ENCODE measurements at regions not wholly inside any gene's neighbourhood (a gene's known extent, or its start where the extent isn't known, plus 50 kb on each side); places are given as distances from the start of the nearest gene placed in this dataset.
"Not testable (repeated sequence)": the region's sequence is repeated elsewhere in the genome, so short reads cannot be mapped to it uniquely, and the experiment has no call there.

DNA sequence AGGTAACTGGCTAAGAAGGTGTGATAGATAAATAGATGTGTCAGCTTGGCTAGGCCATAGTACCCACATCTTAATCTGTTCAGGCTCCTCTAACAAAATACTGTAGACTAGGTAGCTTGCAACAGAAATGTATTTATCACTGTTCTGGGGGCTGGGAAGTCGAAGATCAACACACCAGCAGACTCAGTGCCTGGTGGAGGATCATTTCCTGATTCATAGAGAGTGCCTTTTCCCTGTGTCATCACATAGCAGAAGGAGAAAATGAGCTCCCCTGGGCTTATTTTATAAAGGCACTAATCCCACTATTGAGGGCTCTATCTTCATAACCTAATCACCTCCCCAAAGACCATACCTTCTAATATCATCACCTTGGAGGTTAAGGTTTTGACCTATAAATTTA, 532.7 kb upstream of the OLFM3 start:
- no peak for DNase-seq (ENCODE audit: low spot score)

DNA sequence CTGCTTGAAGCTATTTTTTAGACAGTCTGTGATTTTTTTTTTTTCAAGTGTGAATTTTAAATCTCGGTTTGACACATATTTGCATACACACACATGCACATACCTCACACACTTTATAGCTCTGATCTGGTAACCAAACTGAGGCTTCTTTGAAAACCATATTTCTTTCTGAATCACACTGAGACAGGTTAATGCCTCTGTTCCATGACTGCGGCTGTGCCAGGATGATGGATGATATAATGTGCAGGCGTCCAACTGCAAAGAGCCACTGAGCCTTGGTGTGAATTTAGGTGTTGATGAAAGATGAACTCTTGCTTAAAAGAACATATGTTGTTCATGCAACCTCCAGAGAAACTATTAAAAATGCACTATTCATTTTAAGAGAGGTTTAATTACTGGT, 504.0 kb upstream of the OLFM3 start:
- no peak for DNase-seq (ENCODE audit: low spot score)

DNA sequence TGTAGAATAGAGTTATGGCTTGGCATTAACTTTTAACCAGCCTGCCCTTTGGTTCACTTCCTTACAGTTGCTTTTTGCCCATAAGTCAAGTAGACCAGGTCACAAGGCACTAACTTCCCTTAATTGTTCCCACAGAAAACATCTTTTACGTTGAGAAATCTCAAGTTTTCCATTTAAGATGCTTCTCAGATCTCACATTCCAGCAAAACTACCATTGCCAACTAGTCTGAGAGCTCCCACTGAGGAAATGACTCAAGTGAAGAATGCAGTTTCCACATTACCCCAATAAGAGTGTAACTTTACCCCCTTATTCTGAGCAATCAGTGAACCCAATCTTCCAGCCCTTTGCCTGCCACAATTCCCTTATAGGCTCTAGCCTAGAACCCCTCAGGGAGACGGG, 502.2 kb upstream of the OLFM3 start:
- no peak for DNase-seq (ENCODE audit: low spot score)

DNA sequence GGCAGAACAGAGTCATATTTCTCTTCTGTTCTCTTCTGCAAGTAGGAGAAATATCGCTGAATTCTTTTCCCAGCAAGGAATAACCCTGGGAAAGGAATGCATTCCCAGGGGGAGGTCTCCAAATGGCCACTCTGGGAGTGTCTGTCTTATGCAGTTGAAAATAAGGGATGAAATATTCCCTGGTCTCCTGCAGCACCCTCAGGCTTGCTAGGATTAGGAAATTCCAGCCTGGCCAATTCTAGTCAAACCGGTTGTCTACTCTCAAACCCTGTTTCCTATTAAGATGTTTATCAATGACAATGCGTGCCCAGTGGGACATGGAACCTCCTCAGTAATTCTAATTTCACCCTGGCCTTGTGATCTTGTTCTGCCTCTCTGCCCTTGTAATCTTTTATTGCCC, 501.1 kb upstream of the OLFM3 start:
- not testable (repeated sequence) for DNase-seq (ENCODE audit: low spot score)

DNA sequence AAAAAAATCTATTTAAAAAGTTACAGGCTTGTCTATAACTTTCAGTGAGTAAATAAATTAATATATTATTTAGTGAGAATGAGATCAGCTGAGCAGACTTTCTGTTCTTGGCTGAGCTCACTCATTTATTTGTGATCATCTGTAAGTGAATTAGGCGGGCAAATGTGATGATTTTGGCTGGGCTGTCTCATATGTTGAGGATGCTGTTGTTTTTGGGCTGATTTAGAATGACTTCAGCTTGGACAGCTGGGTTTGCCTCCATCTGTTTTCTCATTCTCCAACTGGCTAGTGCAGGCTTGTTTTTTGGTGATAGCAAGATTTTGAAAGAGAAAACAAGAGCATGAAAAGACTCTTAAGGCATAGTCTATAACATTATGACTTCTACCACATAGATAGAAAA, 475.8 kb upstream of the OLFM3 start:
- DNase-seq (ENCODE audit: low spot score) = no peak

DNA sequence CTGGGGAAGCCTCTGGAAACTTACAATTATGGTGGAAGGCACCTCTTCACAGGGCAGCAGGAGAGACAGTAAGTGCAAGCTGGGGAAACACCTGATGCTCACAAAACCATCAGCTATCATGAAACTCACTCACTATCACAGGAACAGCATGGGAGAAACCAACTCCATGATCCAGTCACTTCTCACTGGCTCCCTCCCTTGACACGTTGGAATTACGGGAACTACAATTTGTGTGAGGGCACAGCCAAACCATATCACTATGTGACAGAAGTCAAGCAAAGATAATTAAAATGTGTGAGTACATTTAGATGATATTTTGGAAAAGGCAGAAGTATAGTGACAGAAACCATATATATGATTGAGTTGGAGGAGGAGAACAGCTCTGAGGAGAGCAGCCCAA, 474.0 kb upstream of the OLFM3 start:
- DNase-seq (ENCODE audit: low spot score) = no peak

DNA sequence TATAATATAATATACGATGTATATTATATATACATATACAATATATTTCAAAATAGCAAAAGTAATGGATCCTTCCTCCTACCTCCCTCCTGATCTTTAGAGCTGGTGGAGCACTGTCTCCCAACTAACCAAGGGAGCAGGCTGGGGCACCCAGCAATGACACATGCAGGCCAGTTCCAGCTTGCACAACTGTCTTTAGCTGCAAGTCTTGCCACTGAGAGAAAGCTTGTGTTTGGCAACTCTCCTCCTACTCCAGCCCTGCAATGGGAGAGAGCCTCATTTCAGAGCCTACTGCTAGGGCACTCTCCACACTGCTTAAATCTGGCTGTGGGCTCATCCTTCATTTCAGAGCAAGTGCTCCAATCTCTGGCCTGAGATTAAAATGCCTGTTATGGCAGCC, 469.8 kb upstream of the OLFM3 start:
- DNase-seq (ENCODE audit: low spot score) = no peak

DNA sequence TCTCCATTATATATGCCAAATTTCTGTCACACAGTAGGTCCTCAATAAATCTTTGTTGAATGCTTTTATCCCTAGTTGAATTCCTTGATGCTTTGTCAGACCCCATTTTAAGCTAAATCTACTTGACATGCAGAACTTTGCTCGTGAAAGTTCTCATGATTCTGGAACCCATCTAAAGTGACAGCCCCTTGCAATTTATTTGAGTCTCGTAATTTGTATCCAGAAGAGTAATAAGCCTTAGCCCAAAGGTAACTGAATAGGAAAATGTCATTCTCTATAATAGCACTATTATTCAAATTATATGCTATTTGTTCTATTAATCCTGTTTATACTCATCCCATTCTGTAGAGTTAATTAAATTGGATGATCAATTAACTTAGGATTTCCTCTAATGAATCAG, 466.6 kb upstream of the OLFM3 start:
- no peak for DNase-seq (ENCODE audit: low spot score)

DNA sequence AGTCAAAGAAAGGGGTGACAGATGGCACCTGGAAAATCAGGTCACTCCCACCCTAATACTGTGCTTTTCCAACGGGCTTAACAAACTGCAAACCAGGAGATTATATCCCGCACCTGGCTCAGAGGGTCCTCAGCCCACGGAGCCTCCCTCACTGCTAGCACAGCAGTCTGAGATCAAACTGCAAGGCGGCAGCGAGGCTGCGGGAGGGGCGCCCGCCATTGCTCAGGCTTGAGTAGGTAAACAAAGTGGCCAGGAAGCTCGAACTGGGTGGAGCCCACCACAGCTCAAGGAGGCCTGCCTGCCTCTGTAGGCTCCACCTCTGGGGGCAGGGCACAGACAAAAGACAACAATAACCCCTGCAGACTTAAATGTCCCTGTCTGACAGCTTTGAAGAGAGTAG, 445.6 kb upstream of the OLFM3 start:
- DNase-seq (ENCODE audit: low spot score) = not testable (repeated sequence)

DNA sequence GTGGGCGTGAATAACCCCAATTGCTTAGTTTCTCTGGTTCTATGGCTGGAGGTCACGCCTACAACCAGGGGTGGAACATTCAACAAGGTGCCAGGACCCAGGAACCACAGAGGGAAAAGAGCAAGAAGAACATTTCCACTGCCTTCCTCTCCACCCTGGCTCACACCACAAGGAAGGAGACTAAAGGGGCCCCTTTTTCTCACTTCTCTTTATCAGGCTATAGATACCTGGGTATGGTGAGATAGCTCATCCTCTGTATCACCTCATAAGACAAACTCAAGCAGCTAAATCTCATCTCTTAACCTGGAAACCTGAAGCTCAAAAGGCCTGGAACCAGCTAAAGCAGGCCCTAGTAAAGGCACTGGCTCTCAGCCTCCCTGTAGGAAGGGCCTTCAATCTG, 438.8 kb upstream of the OLFM3 start:
- DNase-seq (ENCODE audit: low spot score) = no peak

DNA sequence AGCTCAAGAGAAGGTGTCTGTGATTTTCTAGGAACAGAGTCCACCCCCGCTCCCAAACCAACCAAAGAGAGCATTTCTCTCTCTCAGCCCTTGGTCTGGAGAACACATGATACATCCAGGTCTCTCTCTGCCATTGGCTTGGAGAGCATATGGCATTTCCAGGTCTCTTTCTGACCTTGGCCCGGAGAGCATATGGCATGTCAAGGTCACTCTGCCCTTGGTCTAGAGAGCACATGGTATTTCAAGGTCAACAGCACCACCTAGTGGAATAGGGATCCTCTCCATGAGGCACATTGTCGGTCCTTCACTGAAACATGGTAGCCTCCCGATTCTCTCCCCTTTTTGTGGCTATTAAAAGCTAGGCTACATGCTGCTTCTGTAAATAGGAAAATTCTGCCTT, 437.7 kb upstream of the OLFM3 start:
- peak; percentile 3 for DNase-seq (ENCODE audit: low spot score)

DNA sequence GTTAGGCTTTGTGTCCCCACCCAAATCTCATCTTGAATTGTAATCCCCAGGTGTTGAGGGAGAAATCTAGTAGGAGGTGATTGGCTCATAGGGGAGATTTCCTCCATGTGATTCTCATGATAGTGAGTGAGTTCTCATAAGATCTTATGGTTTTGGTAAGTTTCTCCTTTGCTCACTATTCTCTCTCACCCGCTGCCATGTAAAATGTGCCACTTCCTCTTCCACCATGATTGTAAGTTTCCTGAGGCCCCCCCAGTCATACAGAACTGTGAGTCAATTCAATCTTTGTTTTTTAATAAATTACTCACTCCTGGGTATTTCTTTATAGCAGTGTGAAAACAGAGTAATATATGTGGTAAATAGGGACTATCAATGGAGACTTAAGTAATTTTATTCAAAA, 434.5 kb upstream of the OLFM3 start:
- no peak for DNase-seq (ENCODE audit: low spot score)

DNA sequence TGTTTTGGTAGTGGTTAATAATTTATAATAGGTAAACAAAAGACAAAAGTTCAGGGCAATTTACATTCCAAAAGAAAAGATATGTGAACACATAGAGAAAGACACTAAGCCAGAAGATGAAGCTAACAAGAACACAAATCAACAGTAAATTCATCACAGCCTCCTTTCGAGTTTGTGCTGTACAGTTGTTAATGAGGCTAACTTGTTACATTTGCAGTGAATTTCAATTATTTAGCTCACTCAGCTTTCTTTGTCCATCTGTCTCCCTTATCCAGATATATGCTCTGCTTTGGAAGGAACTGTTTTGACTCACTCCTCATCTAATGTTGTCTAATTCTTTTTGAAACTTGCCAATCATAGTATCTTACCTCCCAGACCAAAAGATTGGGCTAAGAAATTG, 423.3 kb upstream of the OLFM3 start:
- DNase-seq (ENCODE audit: low spot score) = no peak
